GM12873 (cell line): ENCODE measurements at regions not wholly inside any gene's neighbourhood (a gene's known extent, or its start where the extent isn't known, plus 50 kb on each side); places are given as distances from the start of the nearest gene placed in this dataset.

Source experiments
- TF ChIP-seq, protein P1 (sequence below): IDR thresholded peaks from 2 replicates; pipeline ENCODE4 v1.5.1; 2012; ENCODE audit warnings: low read depth, mild to moderate bottlenecking, moderate library complexity, low read length, control low read depth; ENCODE audit not compliant: insufficient read depth; ENCODE audit errors: missing control alignments

DNA sequence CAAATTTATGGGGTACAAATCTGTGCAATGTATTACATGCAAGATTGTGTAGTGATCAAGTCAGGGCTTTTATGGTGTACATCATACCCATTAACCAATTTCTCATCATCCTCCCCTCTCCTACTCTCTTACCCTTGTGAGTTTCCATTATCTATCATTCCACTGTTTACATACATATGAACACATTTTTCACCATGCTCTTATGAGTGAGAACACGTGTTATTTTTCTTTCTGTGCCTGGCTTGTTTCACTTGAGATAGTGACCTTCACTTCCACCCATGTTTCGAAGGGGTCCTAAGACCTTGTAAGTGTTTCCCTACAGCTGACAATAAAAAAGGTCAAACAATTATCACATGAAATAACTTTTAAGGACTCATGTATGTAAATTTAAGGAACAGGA lies 281.7 kb upstream of the CD180 start:
- TF ChIP-seq, protein P1, sequence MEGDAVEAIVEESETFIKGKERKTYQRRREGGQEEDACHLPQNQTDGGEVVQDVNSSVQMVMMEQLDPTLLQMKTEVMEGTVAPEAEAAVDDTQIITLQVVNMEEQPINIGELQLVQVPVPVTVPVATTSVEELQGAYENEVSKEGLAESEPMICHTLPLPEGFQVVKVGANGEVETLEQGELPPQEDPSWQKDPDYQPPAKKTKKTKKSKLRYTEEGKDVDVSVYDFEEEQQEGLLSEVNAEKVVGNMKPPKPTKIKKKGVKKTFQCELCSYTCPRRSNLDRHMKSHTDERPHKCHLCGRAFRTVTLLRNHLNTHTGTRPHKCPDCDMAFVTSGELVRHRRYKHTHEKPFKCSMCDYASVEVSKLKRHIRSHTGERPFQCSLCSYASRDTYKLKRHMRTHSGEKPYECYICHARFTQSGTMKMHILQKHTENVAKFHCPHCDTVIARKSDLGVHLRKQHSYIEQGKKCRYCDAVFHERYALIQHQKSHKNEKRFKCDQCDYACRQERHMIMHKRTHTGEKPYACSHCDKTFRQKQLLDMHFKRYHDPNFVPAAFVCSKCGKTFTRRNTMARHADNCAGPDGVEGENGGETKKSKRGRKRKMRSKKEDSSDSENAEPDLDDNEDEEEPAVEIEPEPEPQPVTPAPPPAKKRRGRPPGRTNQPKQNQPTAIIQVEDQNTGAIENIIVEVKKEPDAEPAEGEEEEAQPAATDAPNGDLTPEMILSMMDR: no peak

DNA sequence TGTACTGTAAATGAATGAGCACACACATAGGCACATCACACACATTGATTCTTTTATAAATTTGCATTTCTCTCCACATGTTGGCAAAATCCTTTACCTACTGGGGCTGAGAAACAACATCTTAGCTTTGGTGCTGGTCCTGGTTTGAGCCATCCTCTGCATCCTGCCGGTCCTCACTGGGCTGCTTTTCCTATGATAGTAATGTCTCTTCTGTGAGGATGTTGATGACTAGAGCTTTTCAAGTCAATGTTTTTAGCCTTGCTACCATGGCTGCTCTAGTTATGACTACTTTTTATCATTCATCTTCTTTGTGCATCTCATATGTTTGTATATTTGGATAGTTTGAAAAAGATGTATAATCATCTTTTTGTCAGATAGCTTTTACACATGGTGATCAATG lies 280.4 kb upstream of the CD180 start:
- TF ChIP-seq, protein P1: no peak

DNA sequence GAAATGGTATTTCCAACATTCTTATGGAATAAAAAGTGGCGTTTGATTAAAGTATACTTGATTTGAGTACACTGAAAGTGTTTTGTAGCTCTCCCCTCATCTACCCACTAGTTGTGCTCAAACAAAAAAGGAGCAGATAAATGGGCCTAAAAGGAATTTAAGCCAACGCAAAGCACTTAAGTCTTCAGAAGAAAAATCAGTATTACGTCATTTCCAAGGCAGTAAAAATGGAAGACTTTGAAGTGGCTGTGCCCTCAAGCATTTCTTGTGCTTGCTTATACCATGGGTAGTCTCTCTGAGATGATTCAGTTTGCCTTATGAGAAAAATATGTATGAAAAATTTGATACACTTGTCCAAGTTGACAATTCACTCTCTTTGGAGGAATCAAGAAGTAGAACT lies 279.9 kb upstream of the CD180 start:
- TF ChIP-seq, protein P1: no peak

DNA sequence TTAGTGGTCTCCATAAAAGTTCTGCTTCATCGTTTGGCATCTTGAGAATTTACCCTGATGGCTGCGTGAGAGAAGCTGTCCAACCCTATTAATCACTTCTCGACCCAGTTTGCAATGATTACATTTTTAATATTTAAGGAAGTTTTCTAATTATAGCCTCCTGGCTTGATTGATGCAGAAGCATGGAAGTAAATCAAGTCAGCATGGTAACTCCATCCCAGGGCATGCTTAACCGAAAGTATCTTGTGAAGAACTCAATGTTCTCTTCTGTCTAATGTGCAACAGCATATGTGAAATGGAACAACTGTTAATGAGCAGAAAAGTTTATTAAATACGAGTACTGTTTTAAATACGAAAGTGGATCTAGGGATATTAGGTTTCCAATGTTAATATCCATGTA lies 278.9 kb upstream of the CD180 start:
- TF ChIP-seq, protein P1: no peak

DNA sequence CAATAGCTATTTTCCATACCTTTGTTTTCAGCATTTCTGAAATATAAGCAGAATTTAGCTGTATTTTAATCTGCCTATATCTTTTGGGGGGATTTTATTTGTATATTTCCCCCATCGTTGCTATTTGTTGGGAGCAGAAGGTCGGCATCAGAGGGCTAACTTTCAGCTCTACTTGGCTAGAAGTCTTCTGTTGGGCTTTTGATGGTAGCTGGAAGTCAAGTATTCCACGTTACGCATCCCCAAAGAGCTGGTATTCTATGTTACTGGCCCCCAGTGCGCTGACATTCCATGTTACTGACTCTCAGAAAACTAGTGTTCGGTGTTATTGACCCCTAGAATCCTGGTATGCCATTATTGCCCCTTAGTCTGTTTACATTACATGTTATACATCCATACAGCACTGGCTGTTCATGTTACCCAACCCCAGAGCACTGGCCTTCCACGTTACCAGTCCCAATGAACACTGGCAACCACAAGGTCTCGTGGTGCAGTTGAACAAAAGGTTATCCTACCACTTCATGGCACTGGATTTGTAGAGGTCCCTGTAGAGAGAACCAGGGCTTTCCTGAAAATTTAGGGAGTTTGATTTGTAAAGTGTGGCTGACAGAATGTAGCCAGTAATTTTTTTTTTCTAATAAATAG lies 278.1 kb upstream of the CD180 start:
- TF ChIP-seq, protein P1: no peak

DNA sequence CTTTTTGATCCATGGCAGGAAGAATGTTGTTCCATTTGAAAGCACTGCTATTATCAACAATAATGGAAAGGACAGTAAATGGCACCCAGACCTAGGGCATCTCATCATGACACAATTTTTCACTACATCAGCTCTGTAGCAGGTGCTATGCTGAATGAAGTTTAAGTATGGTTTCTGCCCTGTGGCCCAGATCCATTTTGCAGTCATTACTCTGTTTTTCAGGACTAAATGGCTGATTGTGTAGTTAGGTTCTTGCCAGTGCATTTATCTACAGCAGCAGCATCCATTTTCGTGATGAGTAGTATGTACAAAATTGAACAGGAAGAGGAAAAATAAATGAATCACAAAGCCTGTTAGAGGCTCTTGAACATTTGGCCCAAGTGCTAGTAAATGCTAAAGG lies 270.5 kb upstream of the CD180 start:
- TF ChIP-seq, protein P1: no peak

DNA sequence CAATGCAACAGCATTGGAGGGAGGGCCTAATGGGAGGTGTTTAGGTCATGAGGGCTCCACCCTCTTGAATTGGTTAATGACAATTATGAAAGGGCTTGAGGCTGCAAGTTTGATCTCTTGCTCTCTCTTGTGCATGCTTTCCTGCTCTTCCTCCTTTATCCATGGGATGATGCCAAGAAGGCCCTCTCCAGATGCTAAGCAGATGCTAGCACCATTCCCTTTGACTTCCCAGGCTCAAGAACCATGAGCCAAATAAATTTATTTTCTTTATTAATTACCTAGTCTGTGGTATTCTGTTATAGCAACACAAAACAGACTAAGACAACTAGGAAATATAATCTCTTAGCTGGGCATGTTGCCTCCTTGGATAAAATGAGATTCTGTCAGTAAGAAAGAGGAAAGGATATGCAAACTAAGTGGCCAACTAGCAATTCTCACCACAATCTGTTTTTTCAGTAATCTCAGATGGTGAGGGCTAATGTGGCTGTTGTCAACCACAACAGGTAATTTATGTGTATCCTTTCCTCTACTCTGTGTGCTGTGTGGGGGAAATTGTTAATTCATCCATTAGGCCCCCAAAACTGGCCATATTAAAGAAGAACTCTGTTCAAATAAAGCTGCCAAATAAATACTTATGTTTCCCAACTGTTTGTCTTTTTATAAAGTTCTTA lies 269.1 kb upstream of the CD180 start:
- TF ChIP-seq, protein P1: no peak
